Gastrocnemius medialis (tissue), 4 donors: ENCODE measurements at regions not wholly inside any gene's neighbourhood (a gene's known extent, or its start where the extent isn't known, plus 50 kb on each side); places are given as distances from the start of the nearest gene placed in this dataset.
"Not testable (repeated sequence)": the region's sequence is repeated elsewhere in the genome, so short reads cannot be mapped to it uniquely, and the experiment has no call there.

Experiments used
- CTCF ChIP-seq, 5 experiments: fragments of 450-650 bp in 3 of 5; fragments of 200-600 bp in 2 of 5; sonication (generic) in 2 of 5; IDR thresholded peaks in 4 of 5; conservative IDR thresholded peaks in 1 of 5; 1 replicate in 4 of 5; 2 replicates in 1 of 5; pipeline ENCODE4 v1.5.1; 2016 to 2019; ENCODE audit warnings: antibody characterized with exemption in 5 of 5, mild to moderate bottlenecking in 3 of 5, moderate library complexity in 3 of 5
- POLR2A ChIP-seq, 2 donors: fragments of 450-650 bp; IDR thresholded peaks; one replicate each; pipeline ENCODE4 v1.6.1; 2017; ENCODE audit warnings: antibody characterized with exemption in 2 of 2, mild to moderate bottlenecking in 2 of 2, moderate library complexity in 2 of 2

- not testable (repeated sequence) for TF ChIP-seq POLR2A (IDR thresholded peaks at IDR 0.05)
- TF ChIP-seq CTCF (IDR thresholded peaks at IDR 0.05 in 4 of 5, conservative IDR thresholded peaks at IDR 0.05 in 1 of 5): peak in 1 of 5 experiments; percentile 14
Observed at GRCh38 chr14:106006043-106006442, 479.7 kb downstream of the TMEM121 start.
